BJ (cell line): ENCODE measurements at regions not wholly inside any gene's neighbourhood (a gene's known extent, or its start where the extent isn't known, plus 50 kb on each side); places are given as distances from the start of the nearest gene placed in this dataset.

Source experiments
- CTCF ChIA-PET: fragments of 350-600 bp; formaldehyde crosslinking; extraction: SDS; loops from one replicate; lab custom pipeline; 2021; ENCODE audit warnings: antibody characterized with exemption, inconsistent platforms; lab: Yijun Ruan, JAX
- POLR2A ChIA-PET: fragments of 300-600 bp; sonication (Branson Sonifier 250); formaldehyde crosslinking; extraction: SDS; loops from one replicate; lab custom pipeline; 2021; ENCODE audit warnings: antibody characterized with exemption; lab: Charles Lee
- DNase-seq: peaks from one replicate; pipeline ENCODE4 v3.0.0-alpha.2; 2011; ENCODE audit warnings: low read depth
- H3K27me3 ChIP-seq: 2 replicates; pipeline ENCODE4 v1.6.0; 2011; ENCODE audit warnings: low read length; ENCODE audit not compliant: control insufficient read depth, insufficient read depth
- H3K36me3 ChIP-seq: 2 replicates; pipeline ENCODE4 v1.5.1; 2011; ENCODE audit warnings: low read length; ENCODE audit not compliant: control insufficient read depth, insufficient read depth
- H3K4me3 ChIP-seq: 2 replicates; pipeline ENCODE4 v1.5.1; 2011; ENCODE audit warnings: low read depth, mild to moderate bottlenecking, control low read depth, low read length
- CTCF ChIP-seq: IDR thresholded peaks from 2 replicates; pipeline ENCODE4 v1.5.1; 2011; ENCODE audit warnings: low read depth, mild to moderate bottlenecking, control low read depth, inconsistent platforms, low read length, moderate library complexity; ENCODE audit not compliant: insufficient read depth

- Histone ChIP-seq H3K36me3 (no peaks in the 10 kb centered on the region), H3K27me3 (no peaks in the 10 kb centered on the region), H3K4me3 (no peak overlapping the region)
- no peak for DNase-seq
- POLR2A ChIA-PET, result no interaction called here
- TF ChIP-seq CTCF, result no peak
- CTCF ChIA-PET, result no interaction called here
Measured at GRCh38 chr13:19283836-19284235, 102.2 kb upstream of the TUBA3C start.

GRCh38 chr13:19268331-19268730 is 86.7 kb upstream of the TUBA3C start:
- Histone ChIP-seq H3K4me3 (no peak overlapping the region), H3K27me3 (no peaks in the 10 kb centered on the region), H3K36me3 (no peaks in the 10 kb centered on the region)
- ChIA-PET CTCF (interaction anchor here (0.6 kb wide), 1 partner anchor 224 kb away, joined by 3 read pairs; no protein-coding TSS in a partner anchor), POLR2A (no interaction called here)
- DNase-seq, result no peak
- TF ChIP-seq CTCF, result no peak

GRCh38 chr13:19267746-19268145 is 86.1 kb upstream of the TUBA3C start:
- H3K4me3 ChIP-seq, result no peak overlapping the region
- DNase-seq, result no peak
- POLR2A ChIA-PET, result no interaction called here
- H3K27me3 ChIP-seq, result no peaks in the 10 kb centered on the region
- H3K36me3 ChIP-seq, result no peaks in the 10 kb centered on the region
- CTCF ChIA-PET, result interaction anchor here (0.6 kb wide), 1 partner anchor 224 kb away, joined by 3 read pairs; no protein-coding TSS in a partner anchor
- no peak for TF ChIP-seq CTCF

DNA sequence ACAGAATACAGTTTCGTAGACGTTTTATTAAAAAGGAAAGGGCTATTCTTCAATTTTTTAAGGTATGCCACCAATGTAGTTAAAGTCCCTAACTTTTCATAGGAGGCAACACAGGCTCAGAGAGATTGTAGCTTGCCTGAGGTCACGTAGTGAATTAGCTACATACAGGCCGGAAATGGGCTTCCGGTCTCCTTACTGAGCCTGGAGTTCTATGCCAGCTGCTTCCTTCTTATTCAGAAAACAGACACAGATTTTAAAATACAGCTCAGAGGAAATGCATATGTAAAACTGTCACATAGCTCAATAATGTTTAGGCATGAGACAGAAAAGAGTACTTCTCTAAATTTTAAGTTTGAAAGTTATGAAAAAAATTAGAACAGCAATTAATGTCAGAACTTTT is 85.4 kb upstream of the TUBA3C start:
- ChIA-PET CTCF (no interaction called here), POLR2A (no interaction called here)
- no peaks in the 10 kb centered on the region for H3K27me3 ChIP-seq
- no peak overlapping the region for H3K4me3 ChIP-seq
- TF ChIP-seq CTCF, result no peak
- no peaks in the 10 kb centered on the region for H3K36me3 ChIP-seq
- DNase-seq, result no peak

DNA sequence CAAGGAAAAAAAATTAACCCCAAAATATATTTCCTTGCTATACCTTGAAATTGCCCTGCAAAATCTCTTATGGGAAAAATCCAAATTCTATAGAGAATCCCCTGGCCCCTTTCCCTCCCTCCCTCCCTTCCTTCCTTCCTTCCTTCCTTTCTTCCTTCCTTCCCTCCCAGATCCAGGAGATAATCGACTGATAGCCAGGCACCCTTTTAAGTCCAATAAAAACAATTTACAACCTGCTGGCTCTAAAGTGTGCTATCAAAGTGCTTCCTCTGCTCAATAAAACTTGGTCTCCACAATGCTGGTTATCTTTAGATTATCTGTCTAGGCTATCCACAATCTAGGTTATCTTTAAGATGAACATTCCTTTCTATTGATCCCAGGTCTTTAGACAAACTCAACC is 83.1 kb upstream of the TUBA3C start:
- CTCF ChIA-PET, result no interaction called here
- Histone ChIP-seq H3K36me3 (no peaks in the 10 kb centered on the region), H3K27me3 (no peaks in the 10 kb centered on the region), H3K4me3 (no peak overlapping the region)
- POLR2A ChIA-PET, result no interaction called here
- TF ChIP-seq CTCF, result no peak
- no peak for DNase-seq
